GM19328 (cell line): ENCODE measurements at regions not wholly inside any gene's neighbourhood (a gene's known extent, or its start where the extent isn't known, plus 50 kb on each side); places are given as distances from the start of the nearest gene placed in this dataset.

Experiments used
- ATAC-seq: cut with Tn5 transposase; IDR thresholded peaks from one replicate; pipeline ENCODE4 v1.9.1; 2021; ENCODE audit warnings: mild to moderate bottlenecking, moderate library complexity; ENCODE audit not compliant: unreplicated experiment

- no peak for ATAC-seq
Observed at GRCh38 chr12:28814246-28814645, 334.8 kb upstream of the FAR2 start.

GRCh38 chr12:28817524-28817923, 331.6 kb upstream of the FAR2 start:
- ATAC-seq = no peak

- no peak for ATAC-seq
Observed at GRCh38 chr12:28824193-28824846, 324.8 kb upstream of the FAR2 start.

- no peak for ATAC-seq
Observed at GRCh38 chr12:28824849-28825248, 324.2 kb upstream of the FAR2 start.

- no peak for ATAC-seq
Observed at GRCh38 chr12:28826766-28827165, 322.3 kb upstream of the FAR2 start.

- ATAC-seq = no peak
Observed at GRCh38 chr12:28827861-28828260, 321.2 kb upstream of the FAR2 start.

GRCh38 chr12:28828318-28828717, 320.8 kb upstream of the FAR2 start:
- no peak for ATAC-seq

GRCh38 chr12:28830491-28830890, 318.6 kb upstream of the FAR2 start:
- ATAC-seq = no peak

- ATAC-seq = no peak
Observed at GRCh38 chr12:28844718-28845117, 304.4 kb upstream of the FAR2 start.

- ATAC-seq = no peak
Observed at GRCh38 chr12:28851781-28852180, 297.3 kb upstream of the FAR2 start.

- no peak for ATAC-seq
Observed at GRCh38 chr12:28855761-28856310, 293.2 kb upstream of the FAR2 start.

GRCh38 chr12:28857369-28857768, 291.7 kb upstream of the FAR2 start:
- ATAC-seq = no peak

- no peak for ATAC-seq
Observed at GRCh38 chr12:28859551-28859950, 289.5 kb upstream of the FAR2 start.

- no peak for ATAC-seq
Observed at GRCh38 chr12:28865776-28866175, 283.3 kb upstream of the FAR2 start.

- no peak for ATAC-seq
Observed at GRCh38 chr12:28866296-28866695, 282.8 kb upstream of the FAR2 start.

- ATAC-seq = no peak
Observed at GRCh38 chr12:28866715-28867503, 282.2 kb upstream of the FAR2 start.

- no peak for ATAC-seq
Observed at GRCh38 chr12:28868414-28868813, 280.7 kb upstream of the FAR2 start.

GRCh38 chr12:28869197-28869596, 279.9 kb upstream of the FAR2 start:
- ATAC-seq = no peak

- no peak for ATAC-seq
Observed at GRCh38 chr12:28870839-28871440, 278.1 kb upstream of the FAR2 start.

- ATAC-seq = no peak
Observed at GRCh38 chr12:28872654-28873268, 276.3 kb upstream of the FAR2 start.

- ATAC-seq = no peak
Observed at GRCh38 chr12:28874758-28875157, 274.3 kb upstream of the FAR2 start.
